Esophagus squamous epithelium (tissue), 5 donors: ENCODE measurements at regions not wholly inside any gene's neighbourhood (a gene's known extent, or its start where the extent isn't known, plus 50 kb on each side); places are given as distances from the start of the nearest gene placed in this dataset.

Source experiments
- DNase-seq: peaks from one replicate; lab custom pipeline; 2025; lab: John Stamatoyannopoulos, UW
- H3K27ac ChIP-seq, 4 donors: fragments of 200-600 bp; sonication (generic); one replicate each; pipeline ENCODE4 v1.5.1; 2016 to 2019; ENCODE audit warnings: mild to moderate bottlenecking in 1 of 4
- H3K27me3 ChIP-seq, 4 donors: fragments of 200-600 bp; sonication (generic); 1 replicate in 3 of 4; 2 replicates in 1 of 4; pipeline versions ENCODE4 v1.5.1 to v1.6.0; 2017 to 2021; ENCODE audit warnings: antibody characterized with exemption in 1 of 4
- H3K36me3 ChIP-seq, 3 donors: fragments of 200-600 bp; sonication (generic); one replicate each; pipeline ENCODE4 v1.5.1; 2016 to 2019
- H3K4me1 ChIP-seq, 3 donors: fragments of 200-600 bp; sonication (generic); one replicate each; pipeline ENCODE4 v1.5.1; 2017 to 2019
- H3K4me3 ChIP-seq, 4 donors: fragments of 200-600 bp; sonication (generic); 1 replicate in 3 of 4; 2 replicates in 1 of 4; pipeline ENCODE4 v1.5.1; 2016 to 2019; ENCODE audit warnings: mild to moderate bottlenecking in 2 of 4, moderate library complexity in 1 of 4
- H3K9me3 ChIP-seq, 3 donors: fragments of 200-600 bp; sonication (generic); one replicate each; pipeline ENCODE4 v1.5.1; 2016 to 2019
- POLR2A ChIP-seq, 4 donors: fragments of 450-650 bp; IDR thresholded peaks; one replicate each; pipeline ENCODE4 v1.6.1; 2017; ENCODE audit warnings: antibody characterized with exemption in 4 of 4, mild to moderate bottlenecking in 4 of 4, moderate library complexity in 3 of 4
- WGBS, 2 donors: methylation state at CpG; one replicate each; pipeline ENCODE4 v1.1.5; 2018; 5-methylcytosine and 5-hydroxymethylcytosine counted together
- intact Hi-C: fragments of 100-400 bp; cut with DNase I; formaldehyde crosslinking; loops from one replicate; pipeline ENCODE4 v1.15.0; 2022
- TF ChIP-seq, protein P1 (sequence below), 6 experiments: fragments of 450-650 bp in 4 of 6; fragments of 200-600 bp in 2 of 6; sonication (generic) in 2 of 6; IDR thresholded peaks; one replicate each; pipeline ENCODE4 v1.5.1; 2016 to 2019; ENCODE audit warnings: antibody characterized with exemption in 6 of 6, mild to moderate bottlenecking in 4 of 6, moderate library complexity in 4 of 6
- donor health status: DM: yes; HTN: yes; CAD: no.

- no peaks in the 10 kb centered on the region for H3K36me3 ChIP-seq
- intact Hi-C loops = no loop called here
- DNase-seq = no peak
- peaks cover 0 to under 1% (median 0%) of the 10 kb centered on the region in 3 donors for H3K9me3 ChIP-seq
- no peaks in the 10 kb centered on the region for H3K4me1 ChIP-seq
- H3K4me3 ChIP-seq = no peak overlapping the region
- TF ChIP-seq POLR2A (IDR thresholded peaks at IDR 0.05) = no peak
- TF ChIP-seq, protein P1, sequence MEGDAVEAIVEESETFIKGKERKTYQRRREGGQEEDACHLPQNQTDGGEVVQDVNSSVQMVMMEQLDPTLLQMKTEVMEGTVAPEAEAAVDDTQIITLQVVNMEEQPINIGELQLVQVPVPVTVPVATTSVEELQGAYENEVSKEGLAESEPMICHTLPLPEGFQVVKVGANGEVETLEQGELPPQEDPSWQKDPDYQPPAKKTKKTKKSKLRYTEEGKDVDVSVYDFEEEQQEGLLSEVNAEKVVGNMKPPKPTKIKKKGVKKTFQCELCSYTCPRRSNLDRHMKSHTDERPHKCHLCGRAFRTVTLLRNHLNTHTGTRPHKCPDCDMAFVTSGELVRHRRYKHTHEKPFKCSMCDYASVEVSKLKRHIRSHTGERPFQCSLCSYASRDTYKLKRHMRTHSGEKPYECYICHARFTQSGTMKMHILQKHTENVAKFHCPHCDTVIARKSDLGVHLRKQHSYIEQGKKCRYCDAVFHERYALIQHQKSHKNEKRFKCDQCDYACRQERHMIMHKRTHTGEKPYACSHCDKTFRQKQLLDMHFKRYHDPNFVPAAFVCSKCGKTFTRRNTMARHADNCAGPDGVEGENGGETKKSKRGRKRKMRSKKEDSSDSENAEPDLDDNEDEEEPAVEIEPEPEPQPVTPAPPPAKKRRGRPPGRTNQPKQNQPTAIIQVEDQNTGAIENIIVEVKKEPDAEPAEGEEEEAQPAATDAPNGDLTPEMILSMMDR (IDR thresholded peaks at IDR 0.05) = no peak
- WGBS, 2 donors = 86 to 90% methylated on average over 1 of the region's 1 CpG
- H3K27me3 ChIP-seq = no peaks in the 10 kb centered on the region
- no peak overlapping the region for H3K27ac ChIP-seq
Observed at GRCh38 chr12:71333418-71333817, 106.2 kb upstream of the LGR5 start.

GRCh38 chr12:71329956-71330355 is 109.6 kb upstream of the LGR5 start:
- TF ChIP-seq, protein P1 (IDR thresholded peaks at IDR 0.05) = no peak
- TF ChIP-seq POLR2A (IDR thresholded peaks at IDR 0.05) = no peak
- H3K9me3 ChIP-seq = no peaks in the 10 kb centered on the region
- intact Hi-C loops = no loop called here

DNA sequence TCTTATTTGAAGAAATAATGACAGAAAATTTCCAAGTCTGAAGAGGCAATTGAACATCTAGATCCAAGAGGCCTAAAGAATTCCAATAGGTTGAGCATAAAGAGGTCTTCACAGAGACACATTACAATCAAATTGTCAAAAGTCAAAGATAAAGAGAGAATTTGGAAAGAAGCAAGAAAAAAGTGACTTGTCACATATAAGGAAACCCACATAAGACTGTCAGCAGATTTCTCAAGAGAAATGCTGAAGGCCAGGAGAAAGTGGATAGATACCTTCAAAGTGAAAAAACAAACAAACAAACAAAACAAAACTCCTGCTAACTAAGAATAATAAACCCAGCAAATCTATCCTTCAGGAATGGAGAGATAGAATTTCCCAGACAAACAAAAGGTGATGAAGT is 118.1 kb upstream of the LGR5 start:
- Histone ChIP-seq H3K36me3 (no peaks in the 10 kb centered on the region), H3K27me3 (no peaks in the 10 kb centered on the region), H3K9me3 (peaks cover 0 to 25% (median 23%) of the 10 kb centered on the region in 3 donors), H3K27ac (no peak overlapping the region), H3K4me3 (no peak overlapping the region), H3K4me1 (peaks cover 0 to 4% (median 0%) of the 10 kb centered on the region in 3 donors)
- DNase-seq = no peak
- intact Hi-C loops = no loop called here
- TF ChIP-seq POLR2A (IDR thresholded peaks at IDR 0.05) = no peak
- TF ChIP-seq, protein P1 (IDR thresholded peaks at IDR 0.05) = no peak

More at GRCh38 chr12:71329956-71330355, 109.6 kb upstream of the LGR5 start:
- WGBS, 2 donors = 67 to 77% methylated on average over 2 of the region's 2 CpGs
- Histone ChIP-seq H3K36me3 (no peaks in the 10 kb centered on the region), H3K27me3 (no peaks in the 10 kb centered on the region), H3K27ac (no peak overlapping the region), H3K4me1 (no peaks in the 10 kb centered on the region), H3K4me3 (no peak overlapping the region)
- DNase-seq = no peak

DNA sequence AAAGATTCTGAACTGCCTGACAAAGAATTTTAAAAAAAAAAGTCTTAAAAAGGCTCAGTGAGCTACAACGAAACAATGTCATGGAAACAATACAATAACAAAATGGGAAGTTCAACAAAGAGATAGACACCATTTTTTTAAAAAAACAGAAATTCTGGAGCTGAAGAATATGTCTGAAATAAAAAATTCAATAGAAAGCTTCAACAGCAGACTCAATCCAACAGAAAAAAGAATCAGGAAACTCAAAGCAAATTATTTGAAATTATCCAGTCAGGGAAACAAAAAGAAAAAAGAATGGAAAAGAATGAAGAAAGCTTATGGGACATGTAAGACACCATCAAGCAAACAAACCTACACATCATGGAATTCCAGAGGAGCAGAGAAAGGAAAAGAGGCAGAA is 118.5 kb upstream of the LGR5 start:
- TF ChIP-seq, protein P1 (IDR thresholded peaks at IDR 0.05) = no peak
- TF ChIP-seq POLR2A (IDR thresholded peaks at IDR 0.05) = no peak
- 67 to 77% methylated on average over 1 of the region's 1 CpG for WGBS, 2 donors
- Histone ChIP-seq H3K36me3 (no peaks in the 10 kb centered on the region), H3K4me3 (no peak overlapping the region), H3K9me3 (peaks cover 0 to 25% (median 23%) of the 10 kb centered on the region in 3 donors), H3K4me1 (peaks cover 0 to 8% (median 0%) of the 10 kb centered on the region in 3 donors), H3K27ac (no peak overlapping the region), H3K27me3 (no peaks in the 10 kb centered on the region)
- DNase-seq = no peak
- intact Hi-C loops = no loop called here

DNA sequence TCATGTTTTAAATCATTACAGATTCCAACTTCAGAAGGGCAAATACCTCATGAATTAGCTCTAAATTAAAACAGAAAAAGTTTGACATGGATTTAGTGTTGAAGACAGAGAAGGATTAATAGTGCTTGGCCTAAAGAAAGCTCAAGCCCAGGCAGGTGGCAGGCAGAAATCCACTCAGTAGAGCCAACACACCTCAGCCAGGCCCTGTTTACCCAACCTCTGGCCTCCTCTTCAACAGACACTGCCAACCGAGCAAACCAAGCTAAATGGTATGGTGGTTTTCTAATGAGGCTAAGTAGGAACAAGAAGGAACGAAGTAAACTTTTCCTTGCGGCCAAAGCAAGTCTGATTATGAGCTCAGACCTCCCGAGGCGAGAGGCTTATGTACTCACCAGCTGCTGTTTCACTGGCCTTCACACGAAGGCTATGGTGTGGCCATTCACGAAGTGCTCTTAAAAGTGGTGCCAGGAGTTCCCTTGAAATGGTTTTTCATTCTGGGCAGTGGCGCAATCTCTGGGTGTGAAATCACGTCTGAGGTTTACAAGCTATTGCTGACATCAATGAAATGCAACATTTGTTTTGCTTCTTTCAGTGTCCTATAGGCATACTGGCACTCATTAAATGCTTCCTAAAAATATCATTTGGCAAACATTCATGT is 124.1 kb upstream of the LGR5 start:
- peaks cover 0 to 47% (median 4%) of the 10 kb centered on the region in 3 donors for H3K4me1 ChIP-seq
- WGBS, 2 donors = 59 to 69% methylated on average over 6 to 9 of the region's 9 CpGs
- no peak for TF ChIP-seq POLR2A (IDR thresholded peaks at IDR 0.05)
- TF ChIP-seq, protein P1 (IDR thresholded peaks at IDR 0.05) = no peak
- intact Hi-C loops = no loop called here
- no peak for DNase-seq
- no peak overlapping the region for H3K4me3 ChIP-seq
- peak overlapping the region; percentile 57 to 76 (median 74) for H3K27ac ChIP-seq
- no peaks in the 10 kb centered on the region for H3K36me3 ChIP-seq
- H3K27me3 ChIP-seq = no peaks in the 10 kb centered on the region
- H3K9me3 ChIP-seq = peaks cover 0 to 6% (median 5%) of the 10 kb centered on the region in 3 donors
